ENCODE measurements at regions not wholly inside any gene's neighbourhood (a gene's known extent, or its start where the extent isn't known, plus 50 kb on each side); places are given as distances from the start of the nearest gene placed in this dataset.

- no peak for TF ChIP-seq EZH2phosphoT487 (conservative IDR thresholded peaks at IDR 0.05; ENCODE audit: low read length)
- TF ChIP-seq CTCF (IDR thresholded peaks at IDR 0.05; ENCODE audit: insufficient read depth, low read length, poor library complexity, severe bottlenecking), result no peak
Observed at GRCh38 chr13:68982961-68983619, 1124.5 kb upstream of the ATXN8OS start.
